H9 (cell line): ENCODE measurements at regions not wholly inside any gene's neighbourhood (a gene's known extent, or its start where the extent isn't known, plus 50 kb on each side); places are given as distances from the start of the nearest gene placed in this dataset.

Experiments used
- DNase-seq: peaks from one replicate; pipeline ENCODE4 v3.0.0-alpha.2; 2017
- H2AFZ ChIP-seq: one replicate; pipeline ENCODE4 v1.6.1; 2013; ENCODE audit warnings: mild to moderate bottlenecking, low read length, control low read depth, moderate library complexity
- H2AK5ac ChIP-seq: 2 replicates; pipeline ENCODE4 v1.6.1; 2013; ENCODE audit warnings: low read length, control low read depth, mixed read lengths; ENCODE audit not compliant: insufficient read length
- H2BK120ac ChIP-seq: one replicate; pipeline ENCODE4 v1.6.1; 2013; ENCODE audit warnings: low read depth, mild to moderate bottlenecking, low read length, control low read depth, inconsistent platforms; ENCODE audit not compliant: poor library complexity, severe bottlenecking
- H2BK12ac ChIP-seq: 2 replicates; pipeline ENCODE4 v1.6.1; 2013; ENCODE audit warnings: low read length, control low read depth, mixed read lengths, low read depth; ENCODE audit not compliant: insufficient read length
- H2BK15ac ChIP-seq: 2 replicates; pipeline ENCODE4 v1.6.1; 2013; ENCODE audit warnings: low read depth, low read length, control low read depth
- H2BK20ac ChIP-seq: one replicate; pipeline ENCODE4 v1.6.1; 2013; ENCODE audit warnings: low read depth, mild to moderate bottlenecking, low read length, control low read depth, inconsistent platforms; ENCODE audit not compliant: poor library complexity, severe bottlenecking
- H2BK5ac ChIP-seq: 2 replicates; pipeline ENCODE4 v1.6.1; 2013; ENCODE audit warnings: low read length, control low read depth, mixed read lengths; ENCODE audit not compliant: insufficient read length
- H3K14ac ChIP-seq: 2 replicates; pipeline ENCODE4 v1.6.1; 2013; ENCODE audit warnings: low read length, control low read depth; ENCODE audit not compliant: insufficient read depth
- H3K18ac ChIP-seq: 2 replicates; pipeline ENCODE4 v1.6.1; 2013; ENCODE audit warnings: low read depth, mild to moderate bottlenecking, mixed read lengths, low read length, control low read depth; ENCODE audit not compliant: insufficient read length
- H3K23ac ChIP-seq: 2 replicates; pipeline ENCODE4 v1.6.1; 2013; ENCODE audit warnings: low read length, control low read depth, mixed read lengths, low read depth; ENCODE audit not compliant: insufficient read length
- H3K23me2 ChIP-seq: 2 replicates; pipeline ENCODE4 v1.6.1; 2013; ENCODE audit warnings: low read depth, mild to moderate bottlenecking, mixed read lengths, low read length, control low read depth; ENCODE audit not compliant: insufficient read length, poor library complexity, severe bottlenecking
- H3K27ac ChIP-seq: 2 replicates; pipeline ENCODE4 v1.5.1; 2013; ENCODE audit warnings: low read length, control low read depth, mixed read lengths, low read depth; ENCODE audit not compliant: insufficient read length
- H3K27me3 ChIP-seq: 2 replicates; pipeline ENCODE4 v1.6.1; 2013; ENCODE audit warnings: low read length, control low read depth, inconsistent platforms; ENCODE audit not compliant: insufficient read depth
- H3K4ac ChIP-seq: 2 replicates; pipeline ENCODE4 v1.6.1; 2013; ENCODE audit warnings: low read depth, mild to moderate bottlenecking, control low read depth, inconsistent platforms, low read length, moderate library complexity
- H3K4me1 ChIP-seq: 2 replicates; pipeline ENCODE4 v1.6.1; 2013; ENCODE audit warnings: low read length, control low read depth, inconsistent platforms; ENCODE audit not compliant: insufficient read depth
- H3K4me2 ChIP-seq: 2 replicates; pipeline ENCODE4 v1.6.1; 2013; ENCODE audit warnings: low read length, control low read depth, mixed read lengths; ENCODE audit not compliant: insufficient read length, insufficient read depth
- H3K56ac ChIP-seq: 2 replicates; pipeline ENCODE4 v1.6.1; 2013; ENCODE audit warnings: low read depth, mild to moderate bottlenecking, mixed read lengths, low read length, control low read depth; ENCODE audit not compliant: insufficient read length
- H3K79me1 ChIP-seq: 2 replicates; pipeline ENCODE4 v1.6.1; 2013; ENCODE audit warnings: low read depth, mild to moderate bottlenecking, moderate library complexity, low read length, control low read depth, inconsistent platforms; ENCODE audit not compliant: insufficient read depth, poor library complexity, severe bottlenecking
- H3K79me2 ChIP-seq: 2 replicates; pipeline ENCODE4 v1.6.1; 2013; ENCODE audit warnings: low read length, control low read depth, inconsistent platforms; ENCODE audit not compliant: insufficient read depth
- H3K9ac ChIP-seq: 2 replicates; pipeline ENCODE4 v1.6.1; 2013; ENCODE audit warnings: low read length, control low read depth, mixed read lengths; ENCODE audit not compliant: insufficient read length; ENCODE audit errors: extremely low read depth
- H3K9me3 ChIP-seq: one replicate; pipeline ENCODE4 v1.6.1; 2013; ENCODE audit warnings: low read depth, low read length, inconsistent platforms; ENCODE audit not compliant: control insufficient read depth
- H3T11ph ChIP-seq: one replicate; pipeline ENCODE4 v1.6.1; 2013; ENCODE audit warnings: mild to moderate bottlenecking, low read length, control low read depth, inconsistent platforms
- H4K20me1 ChIP-seq: one replicate; pipeline ENCODE4 v1.6.1; 2013; ENCODE audit not compliant: control insufficient read depth, insufficient read length, insufficient read depth
- H4K5ac ChIP-seq: 2 replicates; pipeline ENCODE4 v1.6.1; 2013; ENCODE audit warnings: low read depth, mild to moderate bottlenecking, mixed read lengths, low read length, control low read depth; ENCODE audit not compliant: insufficient read length
- H4K8ac ChIP-seq: replicated peaks from 2 replicates; pipeline ENCODE4 v1.6.1; 2013; ENCODE audit warnings: low read length, control low read depth, mixed read lengths, low read depth; ENCODE audit not compliant: insufficient read length
- H4K91ac ChIP-seq: 2 replicates; pipeline ENCODE4 v1.6.1; 2013; ENCODE audit warnings: low read depth, mild to moderate bottlenecking, moderate library complexity, mixed read lengths, low read length, control low read depth; ENCODE audit not compliant: insufficient read length
- H3K27ac Mint-ChIP-seq, 3 experiments: 2 replicates in 2 of 3; 3 replicates in 1 of 3; pipeline ENCODE4 v1.8.0; 2020 to 2021; ENCODE audit warnings: mixed read lengths in 3 of 3, mild to moderate bottlenecking in 1 of 3, moderate library complexity in 1 of 3
- H3K27me3 Mint-ChIP-seq: 2 replicates; pipeline ENCODE4 v1.8.0; 2021; ENCODE audit warnings: low read depth, mild to moderate bottlenecking, moderate library complexity, mixed read lengths
- H3K36me3 Mint-ChIP-seq, 3 experiments: 2 replicates in 2 of 3; 3 replicates in 1 of 3; pipeline ENCODE4 v1.8.0; 2020 to 2021; ENCODE audit warnings: low read depth in 3 of 3, mixed read lengths in 3 of 3; ENCODE audit not compliant: insufficient read depth in 1 of 3
- H3K4me1 Mint-ChIP-seq, 2 experiments: 2 replicates each; pipeline ENCODE4 v1.8.0; 2020; ENCODE audit warnings: mixed read lengths in 2 of 2
- H3K4me3 Mint-ChIP-seq, 2 experiments: 2 replicates in 1 of 2; 3 replicates in 1 of 2; pipeline ENCODE4 v1.8.0; 2020 to 2021; ENCODE audit warnings: mild to moderate bottlenecking in 2 of 2, mixed read lengths in 2 of 2, moderate library complexity in 1 of 2
- H3K9me3 Mint-ChIP-seq, 2 experiments: 2 replicates in 1 of 2; 3 replicates in 1 of 2; pipeline ENCODE4 v1.8.0; 2020; ENCODE audit warnings: mild to moderate bottlenecking in 2 of 2, mixed read lengths in 2 of 2, moderate library complexity in 1 of 2
- CTCF ChIP-seq: fragments of 200-600 bp; sonication (generic); conservative IDR thresholded peaks from 3 replicates; pipeline ENCODE4 v1.8.0; 2021; ENCODE audit warnings: antibody characterized with exemption, mild to moderate bottlenecking

- DNase-seq: no peak
- Histone ChIP-seq H3K56ac (no peak overlapping the region), H3K27ac (no peak overlapping the region), H3K23me2 (no peaks in the 10 kb centered on the region), H2AFZ (no peak overlapping the region), H2BK15ac (no peak overlapping the region), H3K9me3 (no peaks in the 10 kb centered on the region), H3K14ac (no peak overlapping the region), H2BK12ac (no peak overlapping the region), H4K20me1 (no peaks in the 10 kb centered on the region), H3K79me2 (no peaks in the 10 kb centered on the region), H2BK120ac (no peak overlapping the region), H3K27me3 (no peaks in the 10 kb centered on the region), H4K91ac (no peak overlapping the region), H3K9ac (no peak overlapping the region), H4K5ac (no peak overlapping the region), H2BK5ac (no peak overlapping the region), H3K79me1 (no peaks in the 10 kb centered on the region), H2AK5ac (no peak overlapping the region), H4K8ac (no peak overlapping the region), H3K4me2 (no peak overlapping the region), H3K23ac (no peak overlapping the region), H2BK20ac (no peak overlapping the region), H3K18ac (no peak overlapping the region), H3K4me1 (no peaks in the 10 kb centered on the region), H3T11ph (no peak overlapping the region), H3K4ac (no peak overlapping the region)
- Mint-ChIP-seq H3K36me3 (peaks cover 7 to 10% (median 9%) of the 10 kb centered on the region in 3 experiments), H3K9me3 (peaks cover 9 to 14% of the 10 kb centered on the region in 2 experiments), H3K4me1 (no peaks in the 10 kb centered on the region), H3K27me3 (no peaks in the 10 kb centered on the region), H3K4me3 (no peak overlapping the region), H3K27ac (no peak overlapping the region)
- no peak for TF ChIP-seq CTCF
These were observed 755.5 kb downstream of the SLITRK5 start for GRCh38 chr13:88426661-88427060.
